Heart left ventricle (tissue), 16 donors: ENCODE measurements at regions not wholly inside any gene's neighbourhood (a gene's known extent, or its start where the extent isn't known, plus 50 kb on each side); places are given as distances from the start of the nearest gene placed in this dataset.

ENCODE experiments used
- ATAC-seq, 4 donors: fragments of 200-7000 bp; cut with Tn5 transposase; one replicate each; pipeline ENCODE4 v1.9.1; 2020 to 2022; ENCODE audit warnings: moderate library complexity in 4 of 4, mild to moderate bottlenecking in 3 of 4, moderate number of reproducible peaks in 1 of 4
- DNase-seq, 5 donors: peaks; one replicate each; pipeline ENCODE4 v3.0.0-alpha.2; 2020
- H3K27ac ChIP-seq, 12 donors: fragments of 200-600 bp; sonication (generic) in 4 of 12; one replicate each; pipeline versions ENCODE4 v1.5.0 to v1.8.0; 2016 to 2022; ENCODE audit warnings: mild to moderate bottlenecking in 2 of 12
- H3K27me3 ChIP-seq, 9 donors: fragments of 200-600 bp; sonication (generic) in 2 of 9; one replicate each; pipeline versions ENCODE4 v1.5.1 to v1.8.0; 2016 to 2022; ENCODE audit warnings: mild to moderate bottlenecking in 3 of 9
- H3K36me3 ChIP-seq, 9 donors: fragments of 200-600 bp; sonication (generic) in 2 of 9; one replicate each; pipeline versions ENCODE4 v1.5.0 to v1.8.0; 2018 to 2022; ENCODE audit warnings: mild to moderate bottlenecking in 2 of 9
- H3K4me1 ChIP-seq, 12 donors: fragments of 200-600 bp; sonication (generic) in 4 of 12; one replicate each; pipeline versions ENCODE4 v1.5.0 to v1.8.0; 2016 to 2022; ENCODE audit warnings: mild to moderate bottlenecking in 3 of 12
- H3K4me3 ChIP-seq, 12 donors: fragments of 200-600 bp; sonication (generic) in 4 of 12; one replicate each; pipeline versions ENCODE4 v1.5.0 to v1.8.0; 2017 to 2022; ENCODE audit warnings: mild to moderate bottlenecking in 9 of 12, moderate library complexity in 4 of 12
- H3K9me3 ChIP-seq, 12 donors: fragments of 200-600 bp; sonication (generic) in 4 of 12; one replicate each; pipeline versions ENCODE4 v1.5.0 to v1.8.0; 2016 to 2022; ENCODE audit warnings: mild to moderate bottlenecking in 1 of 12
- POLR2A ChIP-seq, 2 donors: fragments of 450-650 bp; IDR thresholded peaks; one replicate each; pipeline ENCODE4 v1.6.1; 2017; ENCODE audit warnings: antibody characterized with exemption in 2 of 2, mild to moderate bottlenecking in 2 of 2, moderate library complexity in 2 of 2
- WGBS, 4 donors: extraction: QIAGEN DNeasy Blood & Tissue Kit in 2 of 4; methylation state at CpG; one replicate each; pipeline versions ENCODE4 v1.1.5 to v1.1.7; 2013 to 2018; 5-methylcytosine and 5-hydroxymethylcytosine counted together
- intact Hi-C, 10 donors: fragments of 100-400 bp; cut with DNase I; formaldehyde crosslinking; loops; one replicate each; pipeline versions ENCODE4 v1.11.1 to v1.14.2; 2022
- TF ChIP-seq, protein P1 (sequence below), 12 donors: fragments of 200-600 bp; sonication (generic) in 4 of 12; IDR thresholded peaks; one replicate each; pipeline versions ENCODE4 v1.5.0 to v1.8.0; 2018 to 2022; ENCODE audit warnings: antibody characterized with exemption in 12 of 12, mild to moderate bottlenecking in 5 of 12
- donor health status: ischemic (EF 13 %, LVEDD 7.1; RV severe dilation, severe dysfunction).
- donor health status: healthy with polysubstance abuse.
- donor health status: DM: no; HTN: yes; CAD: no.
- donor health status: DM: no; HTN: no; CAD: no.
- donor health status: ischemic (EF 25% LVEDD 6.9; RV normal size, moderate dysfunction).
- donor health status: ischemic (EF 25% LVEDD 5.7; RV mildly dilated, moderate dysfunction).
- donor health status: healthy.
- donor health status: DM: yes; HTN: yes; CAD: no.
- donor health status: ischemic (EF 35%, LVEDD 5.7; RV mildly dilated, moderate dysfunction).
- donor health status: nonischemic (EF 11% LVEDD 7.7; RV severe dilation, severe dysfunction).
- donor health status: DM: yes; HTN: yes; CAD: no.
- donor health status: PGD.
- donor health status: ischemic (EF 29% LVEDD 5.4; RV normal size, mild dysfunction).
- donor health status: nonischemic (EF 23%, LVEDD 6.1; RV moderate dilation, normal function).

DNA sequence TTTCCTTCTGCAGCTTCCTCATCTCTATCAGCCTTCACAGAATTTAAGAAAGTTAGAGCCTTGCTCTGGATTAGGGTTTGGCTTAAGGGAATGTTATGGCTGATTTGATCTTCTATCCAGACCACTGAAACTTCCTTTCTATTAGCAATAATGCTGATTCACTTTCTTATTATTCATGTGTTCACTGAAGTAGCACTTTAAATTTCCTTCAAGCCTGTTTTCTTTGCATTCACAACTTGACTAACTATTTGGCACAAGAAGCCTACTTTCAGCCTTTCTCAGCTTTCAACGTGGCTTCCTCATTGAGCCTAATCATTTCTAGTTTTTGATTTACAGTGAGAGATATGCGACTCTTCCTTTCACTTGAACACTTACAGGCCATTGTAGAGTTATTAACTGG, 528.5 kb downstream of the PLPP3 start:
- peaks cover 0 to 10% (median 0%) of the 10 kb centered on the region in 12 donors for H3K9me3 ChIP-seq
- no peaks in the 10 kb centered on the region for H3K4me1 ChIP-seq
- intact Hi-C loops = no loop called here
- 82 to 92% (median 84%) methylated on average over 2 of the region's 2 CpGs for WGBS, 4 donors
- no peak overlapping the region for H3K27ac ChIP-seq
- TF ChIP-seq, protein P1, sequence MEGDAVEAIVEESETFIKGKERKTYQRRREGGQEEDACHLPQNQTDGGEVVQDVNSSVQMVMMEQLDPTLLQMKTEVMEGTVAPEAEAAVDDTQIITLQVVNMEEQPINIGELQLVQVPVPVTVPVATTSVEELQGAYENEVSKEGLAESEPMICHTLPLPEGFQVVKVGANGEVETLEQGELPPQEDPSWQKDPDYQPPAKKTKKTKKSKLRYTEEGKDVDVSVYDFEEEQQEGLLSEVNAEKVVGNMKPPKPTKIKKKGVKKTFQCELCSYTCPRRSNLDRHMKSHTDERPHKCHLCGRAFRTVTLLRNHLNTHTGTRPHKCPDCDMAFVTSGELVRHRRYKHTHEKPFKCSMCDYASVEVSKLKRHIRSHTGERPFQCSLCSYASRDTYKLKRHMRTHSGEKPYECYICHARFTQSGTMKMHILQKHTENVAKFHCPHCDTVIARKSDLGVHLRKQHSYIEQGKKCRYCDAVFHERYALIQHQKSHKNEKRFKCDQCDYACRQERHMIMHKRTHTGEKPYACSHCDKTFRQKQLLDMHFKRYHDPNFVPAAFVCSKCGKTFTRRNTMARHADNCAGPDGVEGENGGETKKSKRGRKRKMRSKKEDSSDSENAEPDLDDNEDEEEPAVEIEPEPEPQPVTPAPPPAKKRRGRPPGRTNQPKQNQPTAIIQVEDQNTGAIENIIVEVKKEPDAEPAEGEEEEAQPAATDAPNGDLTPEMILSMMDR (IDR thresholded peaks at IDR 0.05) = no peak
- no peak for TF ChIP-seq POLR2A (IDR thresholded peaks at IDR 0.05)
- H3K4me3 ChIP-seq = no peak overlapping the region
- H3K36me3 ChIP-seq = no peaks in the 10 kb centered on the region
- ATAC-seq (no peak), DNase-seq (no peak)
- H3K27me3 ChIP-seq = no peaks in the 10 kb centered on the region

DNA sequence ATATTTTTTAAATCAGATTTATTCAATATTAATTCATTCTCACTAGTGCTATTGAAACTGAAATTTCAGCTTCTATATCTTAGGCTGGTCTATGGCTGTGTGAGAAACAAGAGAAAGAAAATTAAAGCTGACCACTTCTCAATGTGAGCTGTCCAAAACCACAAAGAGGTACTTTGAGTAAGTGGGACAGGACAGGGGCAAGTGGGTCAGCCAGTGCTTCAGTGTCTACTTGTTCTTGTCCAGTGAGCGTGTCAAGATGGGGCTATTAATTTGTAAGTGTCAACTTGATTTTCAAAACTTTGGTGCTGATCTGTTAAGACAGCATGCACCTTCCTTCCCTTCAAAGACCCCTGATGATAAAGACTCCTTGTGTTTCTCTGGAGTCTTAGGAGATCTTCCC, 533.9 kb downstream of the PLPP3 start:
- Histone ChIP-seq H3K27ac (no peak overlapping the region), H3K27me3 (no peaks in the 10 kb centered on the region), H3K36me3 (no peaks in the 10 kb centered on the region), H3K9me3 (peaks cover 0 to 7% (median 0%) of the 10 kb centered on the region in 12 donors), H3K4me1 (no peaks in the 10 kb centered on the region), H3K4me3 (no peak overlapping the region)
- DNase-seq = no peak
- WGBS, 4 donors = 84 to 100% (median 95%) methylated on average over 1 of the region's 1 CpG
- intact Hi-C loops = no loop called here
- TF ChIP-seq POLR2A (IDR thresholded peaks at IDR 0.05) = no peak
- TF ChIP-seq, protein P1 (IDR thresholded peaks at IDR 0.05) = no peak
- no peak for ATAC-seq

DNA sequence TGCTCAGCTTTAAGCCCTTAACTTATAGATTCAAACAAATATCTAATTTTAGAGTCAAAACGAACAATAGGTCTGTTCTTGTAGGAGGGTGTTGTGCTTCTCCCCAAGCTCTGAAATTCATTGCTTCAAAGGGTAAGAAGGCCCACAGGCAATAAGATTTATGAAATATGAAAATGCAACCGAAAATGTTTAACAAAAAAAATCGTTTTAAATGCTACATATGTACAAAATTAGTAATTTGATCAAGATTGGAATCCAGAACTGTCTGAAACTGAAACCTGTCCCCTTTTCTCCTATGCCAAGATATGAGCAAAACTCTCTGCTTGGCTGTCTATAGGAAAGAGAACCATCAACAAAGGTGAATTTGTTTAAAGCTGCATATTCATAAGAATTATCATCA, 534.3 kb downstream of the PLPP3 start:
- peaks cover 0 to 3% (median 0%) of the 10 kb centered on the region in 12 donors for H3K9me3 ChIP-seq
- no peaks in the 10 kb centered on the region for H3K4me1 ChIP-seq
- no peaks in the 10 kb centered on the region for H3K27me3 ChIP-seq
- no peaks in the 10 kb centered on the region for H3K36me3 ChIP-seq
- no peak overlapping the region for H3K4me3 ChIP-seq
- DNase-seq (no peak), ATAC-seq (no peak)
- intact Hi-C loops = no loop called here
- WGBS, 4 donors = 68 to 75% (median 73%) methylated on average over 3 of the region's 3 CpGs
- no peak overlapping the region for H3K27ac ChIP-seq
- TF ChIP-seq POLR2A (IDR thresholded peaks at IDR 0.05) = no peak
- TF ChIP-seq, protein P1 (IDR thresholded peaks at IDR 0.05) = no peak

DNA sequence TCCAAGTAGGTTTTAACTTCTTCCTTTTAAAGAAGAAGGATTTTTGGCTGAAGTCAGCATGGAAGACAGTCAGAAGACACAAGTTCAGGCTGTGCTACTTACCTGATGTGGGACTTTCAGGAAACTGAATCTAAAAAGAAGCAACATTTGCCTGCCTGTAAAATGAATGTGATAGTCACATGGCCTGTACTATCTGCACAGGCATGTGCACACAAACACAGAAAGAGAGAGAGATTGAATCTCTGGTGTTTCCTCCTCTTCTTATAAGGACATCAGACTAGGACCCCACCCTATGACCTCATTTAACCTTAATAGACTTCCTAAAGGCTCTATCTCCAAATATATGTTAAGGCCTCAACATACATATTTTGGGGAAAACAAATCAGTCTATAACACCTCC, 542.9 kb downstream of the PLPP3 start:
- Histone ChIP-seq H3K27ac (no peak overlapping the region), H3K36me3 (no peaks in the 10 kb centered on the region), H3K9me3 (no peaks in the 10 kb centered on the region), H3K4me3 (no peak overlapping the region), H3K4me1 (peaks cover 0 to 28% (median 16%) of the 10 kb centered on the region in 12 donors), H3K27me3 (no peaks in the 10 kb centered on the region)
- ATAC-seq (no peak), DNase-seq (no peak)
- intact Hi-C loops = no loop called here
- no peak for TF ChIP-seq POLR2A (IDR thresholded peaks at IDR 0.05)
- TF ChIP-seq, protein P1 (IDR thresholded peaks at IDR 0.05) = no peak
